SW 1271 (cell line): ENCODE measurements at regions not wholly inside any gene's neighbourhood (a gene's known extent, or its start where the extent isn't known, plus 50 kb on each side); places are given as distances from the start of the nearest gene placed in this dataset.

Experiments
- DNase-seq, 2 experiments: peaks; one replicate each; lab custom pipeline; 2025; lab: John Stamatoyannopoulos, UW

- no peak for DNase-seq
Measured at GRCh38 chr2:238655974-238656722, 191.7 kb upstream of the TWIST2 start.

DNA sequence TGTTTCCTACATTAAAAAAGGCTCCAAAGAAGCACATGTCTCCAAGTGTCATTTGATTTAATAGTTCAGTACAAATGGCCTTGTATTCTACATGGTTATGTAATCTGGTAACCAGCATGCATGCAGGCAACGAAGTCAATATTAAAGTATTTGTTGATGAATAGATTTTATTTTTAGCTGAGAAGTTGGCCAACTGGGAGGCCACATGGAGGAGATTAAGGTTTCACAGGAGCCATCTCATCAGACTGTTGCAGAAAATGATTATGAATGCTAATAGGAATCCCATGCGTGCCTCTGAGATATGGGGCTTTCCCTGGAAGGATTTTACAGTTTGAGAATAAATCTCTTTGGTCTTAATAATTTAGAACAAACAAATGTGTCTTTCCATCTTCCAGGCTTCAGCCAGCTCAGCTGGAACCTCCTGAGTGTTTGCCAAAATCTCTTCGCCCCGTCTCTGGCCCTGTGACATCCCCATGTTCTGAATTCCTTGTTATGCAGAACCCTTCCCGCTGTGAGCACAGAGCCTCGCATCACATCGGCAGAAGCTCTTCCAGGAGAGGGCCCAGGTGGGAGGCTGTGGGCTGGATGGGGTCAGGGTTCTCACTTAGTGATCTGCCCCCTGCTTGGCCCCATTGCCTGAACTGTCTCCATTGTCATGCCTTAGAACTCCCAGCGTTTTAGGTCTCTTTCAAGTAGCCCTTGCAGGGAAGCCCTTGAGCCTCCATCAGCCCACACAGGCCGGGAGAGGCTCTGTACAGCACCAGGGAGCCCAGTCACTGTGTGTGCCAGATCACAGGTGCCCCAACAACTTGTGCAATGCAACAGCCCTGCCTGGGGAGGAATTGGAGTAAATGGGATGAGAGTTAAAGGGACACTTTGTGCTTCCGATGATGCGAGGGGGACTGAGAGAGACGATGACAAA, 190.5 kb upstream of the TWIST2 start:
- DNase-seq: no peak

GRCh38 chr2:238658054-238658407, 189.9 kb upstream of the TWIST2 start:
- no peak for DNase-seq

DNA sequence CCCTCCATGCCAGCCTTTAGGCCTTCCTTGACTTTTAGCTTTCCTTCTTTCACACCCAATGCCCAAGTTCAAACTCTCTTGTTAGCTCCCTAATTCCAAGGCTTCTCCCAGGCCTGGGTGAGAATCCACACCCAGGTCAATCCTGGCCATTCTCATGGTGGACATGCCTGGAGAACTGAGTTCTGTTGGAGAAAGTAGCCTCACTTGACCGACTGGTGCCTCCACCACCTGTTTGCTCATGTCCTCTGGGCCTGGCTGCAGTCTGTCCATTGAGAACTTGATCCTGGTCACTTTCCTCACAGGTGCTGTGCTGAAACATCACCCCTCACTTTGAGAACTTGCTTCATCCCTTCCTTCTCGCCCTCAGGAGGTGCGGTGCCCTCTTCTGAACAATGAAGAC, 189.1 kb upstream of the TWIST2 start:
- no peak for DNase-seq

DNA sequence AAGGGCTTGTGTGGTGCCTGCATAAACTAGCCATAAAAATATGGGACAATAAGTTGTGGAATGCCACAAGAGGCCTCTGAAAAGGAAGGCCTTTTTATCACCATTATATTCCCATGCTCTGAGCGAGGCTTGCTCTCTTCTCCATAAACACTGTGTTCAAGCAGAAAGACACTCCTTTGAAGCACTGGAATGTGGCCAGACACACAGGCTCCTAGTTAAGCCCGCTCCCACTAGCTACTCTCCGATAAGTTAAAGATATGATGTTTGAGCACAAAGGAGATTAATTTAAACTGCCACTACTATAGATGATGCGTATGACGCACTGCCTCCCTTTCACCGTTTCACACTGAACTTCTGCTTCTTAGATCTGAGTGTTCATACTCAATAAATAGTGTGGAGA, 188.7 kb upstream of the TWIST2 start:
- DNase-seq: no peak

DNA sequence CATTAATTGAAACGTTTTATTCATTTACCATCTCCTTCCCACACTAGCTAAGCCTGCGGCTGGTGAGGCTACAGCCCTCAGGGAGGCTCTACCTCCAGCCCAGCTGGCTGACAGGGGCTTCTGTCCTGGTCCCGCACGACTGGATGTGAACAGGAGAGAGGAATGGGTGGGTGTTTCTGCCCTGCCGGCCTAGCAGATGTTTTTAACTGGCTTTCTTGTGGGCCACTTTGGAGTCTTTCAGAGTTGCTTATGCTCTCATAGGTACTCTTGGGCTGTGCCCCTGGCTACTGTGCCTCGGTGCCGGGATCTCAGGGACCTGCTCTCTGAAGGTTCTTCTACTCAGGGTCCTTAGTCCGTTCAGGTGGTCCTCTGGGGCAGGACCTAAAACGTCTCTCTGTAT, 184.3 kb upstream of the TWIST2 start:
- no peak for DNase-seq

- no peak for DNase-seq
Measured at GRCh38 chr2:238665919-238666318, 182.0 kb upstream of the TWIST2 start.

- no peak for DNase-seq
Measured at GRCh38 chr2:238666543-238666942, 181.3 kb upstream of the TWIST2 start.

DNA sequence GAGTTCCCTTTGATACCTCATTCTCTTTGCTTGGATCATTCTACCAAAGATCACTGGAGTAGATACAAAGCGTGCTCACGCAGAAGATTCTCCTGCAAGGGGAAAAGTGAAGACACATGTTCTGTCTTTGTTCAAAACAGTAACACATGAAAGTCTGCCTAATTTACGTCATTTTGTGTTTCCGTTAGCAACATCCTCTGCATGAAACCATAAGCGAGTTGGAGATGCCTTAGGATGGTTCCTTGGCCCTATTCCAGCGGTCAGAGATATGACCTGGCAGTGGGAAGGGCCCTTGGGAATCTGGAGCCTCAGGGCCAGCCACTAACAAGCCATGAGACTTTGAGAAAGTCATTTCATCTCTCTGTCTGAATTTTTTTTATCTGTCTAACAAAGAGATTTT, 180.9 kb upstream of the TWIST2 start:
- no peak for DNase-seq

- no peak for DNase-seq
Measured at GRCh38 chr2:238667639-238668038, 180.2 kb upstream of the TWIST2 start.

DNA sequence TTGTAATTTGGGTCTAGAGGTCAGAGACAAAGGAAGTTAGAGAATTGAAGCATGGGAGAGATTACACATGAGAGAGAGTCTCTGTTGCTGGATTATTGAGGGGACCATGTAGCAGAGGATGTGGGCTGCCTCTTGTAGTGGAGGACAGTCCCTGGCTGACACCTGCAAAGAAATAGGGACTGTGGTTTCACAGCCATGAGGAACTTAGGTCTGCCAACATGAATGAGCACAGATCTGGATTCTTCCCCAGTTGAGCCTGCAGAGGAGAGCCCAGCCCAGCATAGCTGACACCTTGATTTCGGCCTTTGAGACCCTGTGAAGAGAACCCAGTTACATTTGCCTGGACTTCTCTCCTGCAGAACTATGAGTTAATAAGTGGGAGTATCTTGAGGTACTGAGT, 179.5 kb upstream of the TWIST2 start:
- DNase-seq: no peak

- DNase-seq: no peak
Measured at GRCh38 chr2:238669046-238669445, 178.8 kb upstream of the TWIST2 start.

DNA sequence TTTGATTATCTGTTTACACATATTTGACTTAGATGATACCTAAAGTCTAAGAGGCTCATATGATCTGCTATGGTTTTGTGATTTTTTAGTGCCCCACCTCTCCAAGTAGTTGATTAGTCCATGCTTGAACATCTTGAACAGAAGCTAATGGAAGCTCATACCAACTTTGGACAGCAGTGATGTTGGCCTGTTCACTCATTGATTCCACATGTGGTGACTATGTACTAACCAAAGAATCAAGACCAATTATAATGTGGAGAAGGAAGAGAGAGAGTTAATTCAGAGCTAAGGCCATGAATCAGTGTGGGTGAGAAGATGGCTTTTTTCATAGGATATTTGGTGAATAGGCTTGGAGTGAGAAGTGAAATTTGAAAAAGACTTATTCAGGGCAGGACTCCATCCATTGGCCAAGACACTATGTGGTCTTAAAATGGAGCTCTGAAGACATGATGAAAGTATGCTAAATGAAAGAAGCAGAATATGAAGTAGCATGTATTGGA, 178.3 kb upstream of the TWIST2 start:
- no peak for DNase-seq

GRCh38 chr2:238670111-238670585, 177.7 kb upstream of the TWIST2 start:
- DNase-seq: no peak

DNA sequence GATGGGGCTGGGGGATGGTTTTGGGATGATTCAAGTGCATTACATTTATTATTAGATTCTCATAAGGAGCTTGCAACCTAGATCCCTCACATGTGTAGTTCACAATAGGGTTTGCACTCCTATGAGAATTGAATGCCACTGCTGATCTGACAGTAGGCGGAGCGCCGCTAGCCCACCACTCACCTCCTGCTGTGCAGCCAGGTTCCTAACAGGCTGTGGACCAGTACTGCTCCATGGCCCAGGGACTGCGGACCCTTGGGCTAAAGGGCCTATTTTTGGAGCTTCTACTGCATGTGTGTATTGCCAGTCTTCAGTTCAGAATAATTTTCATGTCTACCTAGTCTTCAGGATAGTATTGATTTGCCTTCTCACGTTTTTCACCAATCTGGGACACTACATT, 165.3 kb upstream of the TWIST2 start:
- no peak for DNase-seq

DNA sequence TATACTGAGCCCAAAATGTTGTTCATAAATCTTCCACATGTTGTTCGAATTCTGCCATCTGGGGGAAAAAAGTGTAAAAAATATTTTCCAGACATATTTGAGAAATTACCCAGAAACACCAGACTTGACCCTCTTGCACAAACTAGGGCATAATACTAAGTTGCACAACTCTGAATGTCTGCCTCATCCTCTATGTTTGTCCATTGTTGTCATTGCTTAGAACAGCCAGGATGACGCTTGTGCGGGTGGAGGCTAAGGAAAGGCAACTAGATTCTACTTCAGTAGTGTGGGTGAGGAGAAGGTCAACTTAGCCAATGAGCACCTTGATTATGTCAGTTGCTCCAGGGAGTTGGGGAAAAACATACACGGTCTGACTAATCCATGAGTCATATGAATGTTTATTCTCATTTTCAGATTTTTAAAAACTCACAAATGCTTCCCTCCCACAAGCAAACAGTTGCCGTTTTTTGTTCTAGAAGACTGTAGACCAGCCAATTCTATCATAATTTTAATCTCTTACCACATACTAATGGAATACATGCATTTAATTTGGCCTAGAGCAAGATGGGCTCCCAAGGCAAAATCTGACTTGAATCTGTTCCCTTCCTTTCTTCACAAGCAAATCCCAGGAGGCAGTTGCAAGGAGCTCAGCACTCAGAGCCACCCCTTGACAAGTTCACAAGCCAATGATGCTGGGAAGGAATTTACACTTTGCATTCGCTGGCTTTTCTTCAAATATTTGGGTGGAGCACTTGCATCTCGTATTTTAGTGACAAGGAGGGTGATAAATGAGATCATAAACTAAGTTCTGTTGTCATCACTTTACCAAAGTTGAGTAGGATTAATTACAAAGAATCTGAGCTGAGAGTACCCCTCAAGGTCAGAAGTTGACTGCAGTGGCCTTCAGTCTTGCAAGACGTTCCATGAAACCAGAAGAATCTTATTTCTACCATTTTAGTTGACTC, 163.2 kb upstream of the TWIST2 start:
- peak; percentile 54 to 94 for DNase-seq

DNA sequence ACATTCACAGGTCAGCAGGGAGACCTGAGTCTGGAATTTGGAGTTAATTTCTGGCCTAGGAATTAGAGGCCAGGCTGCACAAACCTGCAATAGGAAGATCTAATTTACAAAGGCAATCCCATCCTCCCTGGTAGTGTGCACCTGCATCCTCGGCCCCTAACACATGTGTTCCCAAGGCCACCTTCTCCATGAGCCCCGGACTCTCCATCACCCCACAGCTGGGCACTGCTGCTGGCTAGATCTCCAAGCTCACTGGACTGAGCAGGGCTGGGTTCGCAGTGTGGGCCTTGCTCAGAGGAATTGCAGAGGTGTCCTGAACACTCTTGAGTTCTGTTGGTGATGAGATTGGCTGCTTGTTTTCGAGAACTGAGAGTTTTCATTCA, 162.6 kb upstream of the TWIST2 start:
- no peak for DNase-seq

DNA sequence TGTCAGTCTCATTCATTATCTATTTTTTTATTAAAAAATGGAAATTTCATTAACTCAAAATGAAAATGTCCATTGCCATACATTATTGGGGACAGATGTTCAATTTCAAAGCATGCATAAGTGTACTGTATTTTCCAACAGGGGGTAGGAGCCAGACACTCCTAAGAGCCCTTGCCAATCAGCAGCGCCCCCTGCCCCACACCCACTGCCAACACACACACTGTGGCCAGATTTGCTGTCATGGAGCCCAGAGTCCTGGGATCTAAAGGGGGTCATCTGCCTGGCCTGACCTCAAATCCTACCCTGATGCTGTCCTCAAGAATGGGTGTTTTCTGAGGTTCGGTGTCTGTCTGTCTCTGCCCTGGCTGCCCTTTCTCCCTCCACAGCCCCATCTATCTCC, 162.2 kb upstream of the TWIST2 start:
- no peak for DNase-seq

GRCh38 chr2:238686223-238686622, 161.7 kb upstream of the TWIST2 start:
- DNase-seq: no peak

GRCh38 chr2:238688193-238689153, 159.4 kb upstream of the TWIST2 start:
- DNase-seq: no peak

GRCh38 chr2:238689331-238689730, 158.6 kb upstream of the TWIST2 start:
- no peak for DNase-seq
